Right renal pelvis (tissue), 4 donors: ENCODE measurements at regions not wholly inside any gene's neighbourhood (a gene's known extent, or its start where the extent isn't known, plus 50 kb on each side); places are given as distances from the start of the nearest gene placed in this dataset.

Experiments used
- DNase-seq, 4 donors: peaks; one replicate each; pipeline ENCODE4 v3.0.0-alpha.2; 2013; ENCODE audit warnings: low read depth in 4 of 4, low spot score in 3 of 4, missing footprints in 1 of 4

DNA sequence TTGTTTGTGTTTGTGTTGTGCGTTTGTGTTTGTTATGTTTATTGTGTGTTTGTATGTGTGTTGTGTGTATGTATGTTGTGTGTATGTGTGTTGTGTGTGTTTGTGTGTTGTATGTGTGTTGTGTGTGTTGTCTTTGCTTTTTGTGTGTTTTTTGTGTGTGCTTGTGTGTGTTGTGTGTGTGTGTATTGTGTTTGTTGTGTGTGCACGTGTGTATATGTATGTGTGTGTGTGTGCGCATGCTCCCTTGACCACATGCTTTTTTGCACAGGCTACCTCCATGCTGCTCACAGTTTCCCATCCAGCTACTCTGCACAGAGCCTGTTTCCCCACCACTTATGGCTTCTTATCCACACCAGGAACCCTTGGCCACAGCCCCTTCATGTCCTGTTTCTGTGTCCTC lies 720.0 kb upstream of the ADAMTS16 start:
- no peak for DNase-seq

DNA sequence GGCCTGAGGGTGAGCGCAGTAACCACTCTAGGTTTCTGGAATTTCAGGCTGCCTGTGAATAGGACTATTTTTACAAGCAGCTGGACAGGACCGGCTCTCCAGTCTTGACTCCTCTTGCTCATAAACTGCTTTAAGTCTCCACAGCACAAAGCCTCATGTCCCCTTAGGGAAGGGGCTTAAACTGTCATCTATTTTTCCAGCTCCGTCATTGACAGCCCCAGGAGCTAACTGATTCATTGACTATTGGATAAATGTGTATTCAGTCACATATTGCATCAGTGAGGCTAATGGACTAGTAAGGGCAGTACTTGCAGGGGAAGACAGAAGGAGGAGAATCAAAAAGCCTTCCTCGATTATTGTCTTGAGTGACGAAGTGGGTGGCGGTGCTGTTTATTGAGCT lies 719.4 kb upstream of the ADAMTS16 start:
- DNase-seq: no peak

DNA sequence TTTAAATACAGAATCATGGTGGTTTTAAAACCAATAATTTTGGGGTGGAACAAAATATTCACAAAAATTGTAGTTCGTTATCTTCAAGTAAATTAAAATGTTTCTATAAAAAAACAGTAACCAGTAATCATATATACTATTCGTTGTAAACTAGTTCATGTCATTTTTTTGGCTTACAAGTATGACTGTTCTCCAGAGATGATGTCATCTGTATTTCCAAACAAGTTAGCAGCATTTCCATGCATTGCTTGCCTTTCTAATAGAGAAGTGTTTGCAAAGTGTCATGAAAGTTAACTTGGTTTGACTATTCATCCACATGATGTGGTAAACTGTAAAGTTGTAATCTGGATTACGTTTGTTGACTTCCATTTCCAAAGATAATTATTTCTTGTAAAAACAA lies 717.9 kb upstream of the ADAMTS16 start:
- no peak for DNase-seq

DNA sequence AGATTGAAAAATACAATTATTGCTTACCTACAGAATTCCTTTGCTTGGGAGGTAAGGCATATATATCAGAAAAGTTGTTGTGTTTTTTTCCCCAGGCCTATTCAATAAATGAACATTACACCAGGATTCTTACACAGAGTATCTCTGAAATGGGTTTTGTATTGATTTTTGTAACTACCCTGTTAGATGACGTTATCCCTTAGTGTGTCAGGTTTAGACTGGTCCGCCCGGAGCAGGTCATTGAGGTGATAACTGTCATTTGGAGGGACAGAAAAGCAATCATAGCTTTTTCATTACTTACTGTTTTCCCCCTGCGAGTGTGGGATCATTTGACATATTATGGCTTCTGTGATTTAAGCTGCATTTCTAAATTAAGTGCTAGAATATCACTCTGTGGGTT lies 715.2 kb upstream of the ADAMTS16 start:
- DNase-seq: no peak

DNA sequence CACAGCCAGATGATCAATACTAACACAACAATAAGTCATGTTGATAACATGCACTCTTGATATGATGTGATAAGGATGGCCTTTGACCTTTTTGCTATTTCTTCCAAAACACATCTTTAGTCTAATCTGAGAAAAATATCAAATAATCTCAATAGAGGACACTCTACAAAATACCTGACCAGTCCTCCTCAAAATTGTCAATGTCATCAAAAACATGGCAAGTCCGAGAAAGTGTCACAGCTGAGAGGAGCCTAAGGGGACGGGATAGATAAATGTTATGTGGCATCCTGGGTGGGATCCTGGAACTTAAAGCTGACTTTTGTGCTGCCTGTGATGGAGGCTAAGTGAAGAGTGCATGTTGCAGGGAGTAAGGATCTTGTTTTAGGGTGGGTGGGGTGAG lies 699.6 kb upstream of the ADAMTS16 start:
- DNase-seq: no peak

DNA sequence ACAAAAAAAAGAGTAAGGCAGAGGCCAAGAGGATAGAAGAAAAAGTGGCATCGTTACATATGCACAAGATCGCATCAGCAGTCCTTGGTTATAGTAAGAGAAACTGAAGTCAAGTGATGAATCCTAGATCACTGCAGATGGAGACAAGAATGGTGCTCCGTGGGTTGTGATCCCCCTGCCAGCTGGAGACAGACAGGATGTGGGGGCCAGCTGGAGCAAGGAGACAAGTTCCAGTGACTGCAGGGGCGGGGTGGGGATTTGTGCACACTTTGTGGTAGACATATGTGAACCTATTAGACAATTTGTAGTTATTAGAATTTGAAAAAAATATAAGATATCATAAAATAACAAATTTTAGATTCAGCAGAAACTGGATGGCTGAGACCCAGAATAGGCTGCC lies 697.9 kb upstream of the ADAMTS16 start:
- no peak for DNase-seq

DNA sequence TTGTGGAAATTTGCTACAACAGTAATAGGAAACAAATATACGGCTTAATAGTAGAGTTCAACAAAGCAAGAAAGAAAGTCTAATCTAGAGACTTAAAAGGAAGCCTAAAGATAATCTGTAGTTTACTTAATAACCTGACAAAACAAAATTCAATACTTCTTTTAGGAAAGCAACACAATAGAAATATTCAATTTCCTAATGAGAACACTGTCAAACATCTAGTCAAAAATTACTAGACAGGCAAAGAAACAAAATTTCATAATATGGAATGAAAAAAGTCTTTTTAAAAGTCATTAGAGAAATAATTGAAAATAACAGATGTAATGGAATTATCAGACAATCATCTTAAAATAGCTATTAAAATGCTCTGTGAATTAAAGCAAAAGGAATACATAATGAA lies 692.5 kb upstream of the ADAMTS16 start:
- DNase-seq: no peak

DNA sequence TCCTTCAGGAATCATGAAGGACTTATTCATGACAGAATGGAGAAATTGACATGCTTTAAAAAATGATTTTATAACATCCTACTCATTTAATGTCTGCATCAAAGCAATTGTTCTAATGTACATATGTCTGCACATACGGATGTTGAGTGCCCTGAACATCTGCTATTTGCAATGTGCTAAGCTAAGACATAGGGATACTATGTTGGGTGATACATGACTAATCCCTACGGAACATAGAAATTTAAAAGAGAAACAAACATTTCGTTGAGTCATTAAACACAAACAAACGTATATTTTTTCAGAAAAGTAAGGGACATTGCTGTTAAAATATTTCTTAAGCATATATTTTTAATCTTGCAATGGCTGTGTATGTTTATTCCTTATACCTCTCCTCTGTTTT lies 686.5 kb upstream of the ADAMTS16 start:
- no peak for DNase-seq

DNA sequence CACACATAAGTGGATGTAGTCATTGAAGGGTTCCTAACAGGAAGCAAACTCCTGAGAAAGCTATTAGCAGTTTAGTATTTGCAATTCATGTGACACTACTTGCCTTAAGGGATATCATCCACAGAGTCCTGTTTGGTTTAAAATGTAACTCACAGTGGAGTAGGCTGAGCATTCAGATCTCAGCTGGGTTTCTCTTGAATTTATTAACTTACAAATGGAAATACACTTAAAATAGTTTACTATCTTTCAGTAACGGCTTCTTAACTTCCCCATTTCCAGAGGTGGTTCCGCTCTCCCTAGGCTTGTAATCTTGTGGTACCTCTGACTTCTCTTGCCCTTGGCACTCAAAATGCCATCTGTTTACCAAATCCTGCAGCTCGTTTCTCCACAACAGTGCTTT lies 660.7 kb upstream of the ADAMTS16 start:
- DNase-seq: no peak

DNA sequence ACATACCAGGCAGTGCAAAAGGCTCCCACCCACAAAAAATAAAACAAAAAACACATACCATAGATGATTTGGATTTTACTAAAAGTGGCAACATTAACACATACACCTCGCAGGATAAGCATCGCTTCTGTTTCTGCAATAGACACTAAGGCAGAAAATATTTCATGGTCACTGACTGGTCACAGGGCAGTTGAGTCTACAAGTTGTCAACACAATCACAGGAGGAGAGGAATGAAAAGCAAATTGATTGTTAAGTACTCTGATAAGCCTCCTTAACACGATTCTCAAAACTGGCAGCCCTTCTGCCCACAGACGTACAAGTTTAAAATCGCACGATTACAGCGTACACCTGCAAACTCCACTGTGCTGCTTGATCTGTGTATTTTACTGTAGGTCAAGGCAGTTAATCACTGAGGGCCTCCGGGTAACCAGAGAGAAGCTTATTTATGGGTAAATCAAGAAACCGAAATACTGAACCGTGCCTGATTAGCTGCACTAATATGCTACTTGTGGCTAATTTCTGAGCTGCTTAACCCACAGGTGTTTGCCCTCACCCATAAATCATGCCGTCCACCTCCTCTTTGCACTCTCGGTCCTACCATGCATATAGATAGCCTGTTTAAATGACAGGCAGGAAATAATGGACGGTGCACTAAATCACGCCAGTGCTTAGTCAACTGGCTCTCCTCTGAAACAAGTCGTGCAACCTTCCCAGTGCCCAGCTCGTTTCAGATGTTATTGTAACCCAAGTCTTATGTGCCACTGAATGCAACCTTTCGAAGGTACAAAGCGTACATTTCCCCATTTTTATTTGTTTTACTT lies 659.4 kb upstream of the ADAMTS16 start:
- DNase-seq: peak; percentile 38 to 71 (median 54)

DNA sequence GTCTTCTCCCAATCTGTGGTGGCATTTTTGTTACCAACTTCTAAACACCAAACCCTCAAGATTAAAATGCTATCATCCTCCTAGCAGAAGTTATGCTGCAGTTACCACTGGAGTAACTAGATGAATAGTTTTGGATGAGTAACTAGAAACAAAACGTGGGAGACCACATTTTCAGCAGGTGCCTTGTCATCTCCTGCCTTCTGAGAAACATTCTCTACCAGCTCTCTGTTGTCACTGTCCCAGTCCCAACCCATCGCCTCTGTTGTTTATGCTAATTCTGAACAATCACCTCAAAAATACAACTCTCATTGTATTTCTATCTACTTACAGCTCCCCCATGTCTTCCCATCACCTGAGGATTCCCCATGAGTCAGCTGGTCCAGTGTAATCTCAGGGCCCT lies 652.5 kb upstream of the ADAMTS16 start:
- DNase-seq: no peak

DNA sequence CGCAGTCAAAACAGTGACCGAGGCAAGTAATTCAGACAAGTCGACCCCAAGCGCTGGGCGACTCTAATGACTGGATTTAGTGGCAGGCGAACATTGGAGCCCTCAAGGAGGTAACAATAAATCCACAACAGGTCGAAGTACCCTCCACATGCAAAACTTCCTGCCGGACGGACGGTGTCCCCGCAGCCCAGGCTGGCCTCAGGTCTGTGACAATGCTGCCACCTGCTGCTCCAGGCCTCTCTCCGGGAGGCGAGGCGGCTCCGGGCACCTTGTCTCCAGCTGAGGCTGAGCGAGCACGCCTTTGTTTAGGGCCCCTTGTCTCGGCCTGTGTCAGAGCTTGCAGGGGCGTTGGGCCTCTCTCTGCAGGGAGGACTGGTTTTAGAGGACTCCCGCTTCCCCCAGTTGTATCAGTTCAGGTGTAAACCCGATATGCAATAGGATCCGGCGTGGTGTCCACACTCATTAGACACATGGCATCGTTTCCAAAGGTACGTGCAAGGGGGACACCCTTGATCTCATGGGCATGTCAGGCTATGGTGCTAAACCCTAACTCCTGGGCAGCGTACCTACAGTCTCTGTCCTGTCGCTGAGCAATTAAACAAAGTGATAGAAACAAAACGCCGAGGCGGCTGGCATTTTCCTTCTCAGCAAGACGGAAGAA lies 628.0 kb upstream of the ADAMTS16 start:
- DNase-seq: peak; percentile 36 to 60 (median 40)

DNA sequence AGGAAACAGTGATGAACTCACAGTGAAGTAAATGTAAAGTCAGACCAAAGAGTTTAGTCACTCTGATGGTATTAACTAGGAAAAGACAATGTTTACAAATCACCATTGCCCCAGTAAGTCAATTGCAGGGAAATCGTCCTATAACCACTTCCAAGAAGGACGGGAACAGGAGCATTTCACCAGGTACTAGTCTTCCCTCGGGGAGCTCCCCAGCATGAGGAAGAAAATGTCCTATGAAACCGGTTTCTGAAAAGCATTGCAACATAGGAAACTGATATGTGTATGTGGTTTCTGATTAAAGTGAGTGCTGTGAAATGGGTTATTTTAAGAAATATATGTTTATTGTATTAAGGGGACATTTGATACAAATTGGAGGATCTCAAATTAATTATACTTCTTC lies 626.7 kb upstream of the ADAMTS16 start:
- no peak for DNase-seq

DNA sequence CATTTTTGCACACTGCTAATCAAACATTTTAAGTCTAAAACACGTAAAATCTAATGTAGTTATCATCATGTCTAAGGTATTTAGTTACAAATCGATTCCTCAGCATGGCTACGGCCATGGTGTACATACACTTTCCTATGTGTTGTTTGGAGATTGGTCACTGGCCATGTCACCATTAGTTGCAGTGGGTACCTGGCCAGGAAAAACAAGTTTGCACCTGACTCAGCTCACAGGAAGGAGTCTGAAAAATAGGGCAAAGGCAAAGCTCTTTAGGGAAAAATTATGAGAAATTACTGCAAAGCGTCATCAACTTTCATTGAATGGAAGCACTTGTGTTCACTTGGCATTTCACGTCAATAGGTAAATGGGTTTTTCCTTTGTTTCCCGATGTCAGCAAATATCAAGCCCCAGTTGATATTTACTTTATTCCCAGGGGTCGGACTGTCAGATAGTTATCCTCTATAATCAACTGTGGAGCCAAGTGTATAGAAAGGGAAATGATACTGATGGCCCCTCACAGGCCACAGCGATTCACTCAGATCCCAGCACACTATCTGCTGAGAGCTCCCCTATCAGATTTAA lies 626.0 kb upstream of the ADAMTS16 start:
- DNase-seq: no peak

DNA sequence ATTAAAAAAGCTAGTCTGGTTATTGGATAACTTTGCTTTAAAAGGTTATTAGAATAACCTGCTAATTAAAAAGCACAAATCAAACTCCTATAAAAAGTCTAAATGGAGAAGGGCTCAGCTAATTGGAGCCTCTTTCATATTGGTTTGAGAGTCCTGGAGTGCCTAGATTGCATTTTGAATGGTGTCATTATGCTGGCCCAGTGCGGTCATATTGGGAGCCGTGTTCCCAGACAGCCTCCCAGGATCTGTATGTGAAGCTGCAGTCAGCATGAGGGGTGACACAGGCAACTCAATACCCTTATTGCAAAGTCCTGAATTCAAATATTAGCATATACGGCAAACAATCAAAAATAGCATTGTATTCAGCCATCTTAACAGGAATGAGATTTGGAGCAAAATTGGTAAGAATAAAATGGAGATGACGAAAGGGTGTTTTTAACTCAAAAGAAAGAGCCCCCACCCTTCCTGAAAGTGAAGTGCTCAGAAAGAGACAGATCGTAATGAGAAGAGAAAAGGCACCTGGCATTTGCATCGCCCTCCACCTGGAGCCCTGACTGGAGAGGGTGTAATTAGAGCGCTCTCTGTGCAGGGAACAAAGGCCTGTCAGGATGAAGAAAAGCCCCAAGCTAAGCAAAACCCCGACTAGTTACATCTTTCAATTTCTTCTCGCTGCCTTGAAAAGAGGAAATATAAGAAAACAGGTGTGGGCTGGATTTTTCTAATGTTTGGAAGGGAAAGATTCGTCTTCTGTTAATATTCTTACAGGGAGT lies 621.0 kb upstream of the ADAMTS16 start:
- no peak for DNase-seq

DNA sequence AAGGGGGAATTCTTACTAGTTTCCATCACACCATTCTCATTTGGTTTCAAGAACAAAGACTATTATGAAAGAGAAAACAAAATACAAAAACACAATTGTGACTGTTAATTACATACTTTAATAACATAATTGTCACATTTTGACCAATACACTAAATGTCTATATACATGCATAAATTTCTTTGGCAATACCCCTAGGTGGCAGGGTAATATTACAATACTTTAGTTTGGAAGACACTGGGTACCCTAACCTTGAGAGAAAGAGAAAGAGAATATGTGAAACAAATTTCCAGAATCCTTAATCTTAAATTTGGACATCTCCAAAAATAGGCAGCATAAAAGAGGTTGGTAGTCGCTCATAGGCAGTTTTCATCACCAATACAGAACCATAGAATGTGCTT lies 619.6 kb upstream of the ADAMTS16 start:
- DNase-seq: no peak

DNA sequence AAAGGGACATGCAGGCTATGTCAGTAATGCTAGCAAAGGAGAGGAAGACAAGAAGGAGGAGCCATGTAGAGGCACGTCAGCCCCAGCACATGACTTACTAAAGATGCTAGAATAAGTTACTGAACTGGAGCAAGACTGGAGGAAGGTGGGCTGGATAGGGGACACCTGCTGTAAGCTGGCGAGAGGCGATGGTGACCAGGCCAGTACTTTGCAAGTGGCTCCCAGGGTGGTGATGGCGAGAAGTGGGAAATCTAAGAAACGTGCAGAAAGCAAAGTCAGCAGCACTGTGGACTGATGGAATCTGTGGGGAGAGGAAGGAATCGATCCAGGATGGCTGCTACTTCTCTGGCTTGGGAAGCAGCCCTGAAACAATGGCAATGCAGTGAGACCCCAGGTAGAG lies 617.1 kb upstream of the ADAMTS16 start:
- no peak for DNase-seq

DNA sequence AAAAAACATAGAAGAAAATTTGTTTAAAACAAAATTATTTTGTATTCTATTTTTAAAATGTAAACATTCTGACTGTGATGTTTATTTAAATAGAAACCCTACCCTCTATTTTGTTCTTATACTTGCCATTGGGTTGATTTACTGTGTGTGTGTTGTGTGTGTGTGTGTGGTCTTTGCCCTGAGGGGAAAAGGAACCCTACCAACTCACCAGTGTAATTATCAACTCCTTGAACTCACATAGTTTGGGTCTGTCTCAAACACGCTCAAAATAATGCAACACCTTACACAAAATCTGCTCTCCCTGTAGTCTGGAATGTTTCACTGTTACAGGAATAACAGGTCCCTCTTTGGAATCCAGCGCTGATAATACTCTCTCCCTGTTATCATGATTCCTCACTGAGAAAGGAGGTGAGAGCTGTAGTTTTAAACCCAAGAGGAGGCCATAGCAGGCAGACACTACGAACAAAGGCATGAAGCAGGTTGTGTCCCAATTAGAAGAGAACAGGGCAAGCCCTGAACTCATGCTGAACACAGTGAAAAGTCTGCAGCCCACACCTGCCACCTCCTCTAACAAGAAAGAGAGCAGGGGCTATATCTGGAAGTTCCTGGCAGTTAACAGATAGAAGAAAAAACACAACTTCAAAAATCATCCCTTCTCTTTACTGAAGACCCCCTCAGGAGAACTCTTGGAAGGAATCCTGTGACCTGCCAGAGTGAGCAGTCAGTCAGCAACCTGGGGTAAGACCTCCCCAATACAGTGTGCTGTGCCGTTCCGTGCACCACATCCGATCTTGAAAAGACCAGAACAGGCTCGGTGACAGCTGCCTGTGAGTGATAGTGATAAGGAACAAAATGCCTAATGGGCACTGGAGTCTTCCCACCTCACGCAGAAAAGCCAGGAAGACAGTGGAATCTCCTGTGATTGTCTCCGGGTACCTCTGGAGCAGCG lies 608.1 kb upstream of the ADAMTS16 start:
- DNase-seq: no peak

DNA sequence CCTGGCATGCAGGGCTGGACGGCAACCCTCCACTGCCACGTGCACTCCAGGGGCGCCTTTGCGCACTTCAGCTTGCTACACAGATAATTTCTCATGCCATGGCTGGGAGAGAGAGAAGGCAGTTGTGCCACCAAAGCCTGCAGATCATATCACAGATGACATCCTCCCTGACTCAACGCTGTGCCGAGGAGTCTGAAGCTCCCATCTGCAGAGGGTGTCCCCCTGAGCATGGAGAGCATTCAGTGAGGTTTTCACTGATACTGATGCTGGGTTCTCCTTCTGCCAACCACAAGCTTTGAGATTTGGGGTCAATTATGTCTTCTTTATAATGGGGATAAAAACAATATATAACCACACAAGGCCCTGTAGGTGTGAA lies 607.4 kb upstream of the ADAMTS16 start:
- DNase-seq: no peak

DNA sequence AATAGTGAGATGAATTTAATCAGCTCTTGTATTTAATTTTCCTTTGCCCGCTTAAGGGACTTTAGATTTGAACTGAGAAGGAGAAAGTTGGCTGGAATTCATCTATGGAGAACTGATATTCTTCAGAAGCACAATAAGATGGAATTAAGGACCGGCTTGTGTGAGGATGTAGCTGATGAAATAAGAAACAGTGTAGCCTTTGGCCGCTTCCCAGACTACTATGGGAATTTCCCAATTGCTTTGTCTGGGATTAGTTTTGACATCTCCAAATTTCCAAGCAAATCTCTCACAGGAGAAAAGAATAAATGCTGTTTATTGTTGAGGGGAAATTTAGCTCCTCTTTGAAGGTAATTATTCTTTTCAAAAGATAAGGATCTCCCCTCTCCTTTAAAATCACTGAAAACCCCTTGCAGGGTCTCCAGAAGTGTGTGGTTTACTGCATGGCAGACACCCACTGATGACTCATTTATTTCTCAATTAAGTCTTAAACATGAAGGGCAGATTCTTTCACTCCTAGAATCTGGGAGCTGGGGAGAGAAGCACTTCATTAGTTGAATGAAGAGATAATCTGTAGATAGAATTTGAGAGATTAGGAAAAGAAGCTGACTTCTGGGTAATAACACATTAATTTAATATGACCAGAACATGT lies 606.5 kb upstream of the ADAMTS16 start:
- no peak for DNase-seq
